GM19035 (cell line): ENCODE measurements at regions not wholly inside any gene's neighbourhood (a gene's known extent, or its start where the extent isn't known, plus 50 kb on each side); places are given as distances from the start of the nearest gene placed in this dataset.

Experiments
- ATAC-seq: cut with Tn5 transposase; IDR thresholded peaks from one replicate; pipeline ENCODE4 v1.9.1; 2021; ENCODE audit not compliant: unreplicated experiment

- no peak for ATAC-seq
Measured at GRCh38 chr9:12464400-12464799, 228.8 kb upstream of the TYRP1 start.

DNA sequence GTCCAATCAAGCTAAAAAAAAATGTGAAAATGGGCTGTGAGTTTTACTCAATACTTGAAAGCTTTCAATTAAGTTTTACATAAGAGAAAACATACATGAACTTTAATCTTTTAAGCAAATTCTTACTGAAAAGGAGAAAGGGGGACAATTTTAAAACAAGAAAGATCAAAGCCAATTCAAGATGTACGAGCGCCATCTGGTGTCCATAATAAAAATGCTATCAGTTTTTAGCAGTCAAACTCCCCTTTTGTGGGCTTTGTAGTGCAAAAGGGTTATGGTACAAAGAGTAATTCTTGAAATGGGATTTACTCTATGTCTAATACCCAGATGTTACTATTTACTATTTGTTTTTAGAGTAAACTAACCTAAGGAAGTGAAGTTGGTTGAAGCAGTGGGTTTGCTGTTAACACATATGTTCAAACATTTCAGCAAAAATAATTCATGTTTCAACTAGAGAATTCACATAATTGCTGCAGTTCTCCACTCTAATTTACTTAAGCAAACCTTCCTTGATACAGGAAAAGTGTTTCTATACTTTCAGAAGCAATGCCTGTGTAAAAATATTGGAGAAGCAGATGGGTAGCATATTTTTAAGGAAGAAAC lies 228.2 kb upstream of the TYRP1 start:
- ATAC-seq, result no peak

DNA sequence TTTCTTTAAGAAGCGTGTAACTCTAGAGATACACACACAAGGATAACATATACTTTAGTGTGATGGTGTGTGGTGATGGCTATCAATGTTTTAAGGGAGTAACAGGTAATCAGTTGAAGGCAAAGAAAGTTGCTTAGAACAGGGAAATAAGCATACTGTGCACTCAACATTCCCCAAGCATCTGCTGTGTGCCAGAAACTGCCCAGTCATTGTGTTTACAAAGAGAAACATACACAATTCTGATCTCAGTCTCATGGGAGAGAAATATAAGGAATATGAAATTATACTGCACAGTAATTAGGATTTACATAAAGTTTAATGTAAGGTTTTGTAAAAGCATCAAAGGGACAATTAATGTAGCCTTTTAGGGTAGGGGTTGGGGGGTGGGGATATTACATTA lies 224.1 kb upstream of the TYRP1 start:
- ATAC-seq, result no peak

- no peak for ATAC-seq
Measured at GRCh38 chr9:12494411-12494810, 198.8 kb upstream of the TYRP1 start.

DNA sequence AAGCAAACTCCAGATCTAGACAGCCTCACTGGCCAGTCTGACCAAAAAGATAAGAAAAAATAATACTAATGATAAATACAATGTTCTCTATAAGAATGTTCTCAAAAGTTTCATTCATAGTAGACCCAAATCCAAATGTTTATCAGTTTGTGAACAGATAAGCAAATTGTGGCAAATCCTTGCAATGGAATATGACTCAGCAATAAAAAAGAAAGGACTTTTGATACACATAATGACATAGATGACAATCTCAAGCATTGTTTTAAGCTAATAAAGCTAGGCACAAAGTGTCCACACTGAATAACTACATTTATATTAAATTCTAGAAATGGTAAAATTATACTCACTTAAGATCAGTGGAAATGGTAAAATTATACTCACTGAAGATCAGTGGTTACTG lies 195.4 kb upstream of the TYRP1 start:
- no peak for ATAC-seq

DNA sequence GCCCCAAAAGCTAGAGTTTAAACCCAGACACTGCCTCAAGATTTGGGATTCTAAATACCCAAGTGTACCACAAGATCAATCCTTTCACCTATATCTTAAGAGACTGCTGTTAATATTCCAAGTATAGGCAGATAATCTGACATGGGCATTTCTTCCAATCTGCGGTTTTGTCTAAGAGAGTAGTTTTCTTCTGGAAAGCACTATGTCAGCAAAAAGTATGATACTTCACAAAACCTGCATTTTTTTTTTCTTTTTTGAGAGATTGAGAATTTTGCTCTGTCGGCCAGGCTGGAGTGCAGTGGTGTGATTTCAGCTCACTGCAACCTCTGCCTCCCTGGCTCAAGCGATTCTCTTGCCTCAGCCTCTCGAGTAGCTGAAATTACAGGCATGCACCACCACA lies 190.7 kb upstream of the TYRP1 start:
- ATAC-seq, result no peak

GRCh38 chr9:12503606-12504122 lies 189.5 kb upstream of the TYRP1 start:
- no peak for ATAC-seq

GRCh38 chr9:12510551-12510950 lies 182.6 kb upstream of the TYRP1 start:
- no peak for ATAC-seq

DNA sequence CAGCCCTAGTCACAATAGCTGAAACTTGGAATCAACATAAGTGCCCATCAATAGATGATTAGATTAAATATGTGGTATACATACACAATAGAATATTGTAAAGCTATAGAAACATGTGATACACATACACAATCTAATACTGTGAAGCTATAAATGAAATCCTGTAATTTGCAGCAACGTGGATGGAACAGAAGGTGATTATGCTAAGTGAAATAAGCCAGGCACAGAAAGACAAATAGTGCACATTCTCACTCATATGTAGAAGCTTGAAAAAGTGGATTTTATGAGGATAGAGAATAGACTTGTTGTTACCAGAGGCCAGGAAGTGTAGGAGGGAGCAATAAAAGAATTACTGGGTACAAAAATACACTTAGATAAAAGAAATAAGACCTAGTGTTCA lies 181.5 kb upstream of the TYRP1 start:
- ATAC-seq, result no peak

- ATAC-seq, result no peak
Measured at GRCh38 chr9:12516031-12516430, 177.2 kb upstream of the TYRP1 start.

DNA sequence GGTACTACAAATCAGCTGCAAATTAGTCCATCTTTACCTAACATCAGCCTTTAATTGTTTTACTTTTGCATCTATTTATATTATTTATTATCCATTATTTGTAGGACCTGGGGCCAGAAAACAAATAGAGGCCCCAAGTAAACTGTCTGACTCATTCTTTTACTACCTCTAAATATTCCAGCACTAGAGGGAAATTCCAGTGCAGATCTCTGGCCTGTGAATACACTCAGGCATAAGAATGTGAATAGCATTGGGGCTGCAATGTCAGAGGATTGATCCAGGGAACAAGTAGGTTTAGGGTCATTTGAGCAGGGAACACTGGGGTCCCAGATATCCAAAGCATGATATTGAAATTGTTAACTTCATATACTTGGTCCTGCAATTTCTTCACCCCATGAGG lies 176.6 kb upstream of the TYRP1 start:
- no peak for ATAC-seq

DNA sequence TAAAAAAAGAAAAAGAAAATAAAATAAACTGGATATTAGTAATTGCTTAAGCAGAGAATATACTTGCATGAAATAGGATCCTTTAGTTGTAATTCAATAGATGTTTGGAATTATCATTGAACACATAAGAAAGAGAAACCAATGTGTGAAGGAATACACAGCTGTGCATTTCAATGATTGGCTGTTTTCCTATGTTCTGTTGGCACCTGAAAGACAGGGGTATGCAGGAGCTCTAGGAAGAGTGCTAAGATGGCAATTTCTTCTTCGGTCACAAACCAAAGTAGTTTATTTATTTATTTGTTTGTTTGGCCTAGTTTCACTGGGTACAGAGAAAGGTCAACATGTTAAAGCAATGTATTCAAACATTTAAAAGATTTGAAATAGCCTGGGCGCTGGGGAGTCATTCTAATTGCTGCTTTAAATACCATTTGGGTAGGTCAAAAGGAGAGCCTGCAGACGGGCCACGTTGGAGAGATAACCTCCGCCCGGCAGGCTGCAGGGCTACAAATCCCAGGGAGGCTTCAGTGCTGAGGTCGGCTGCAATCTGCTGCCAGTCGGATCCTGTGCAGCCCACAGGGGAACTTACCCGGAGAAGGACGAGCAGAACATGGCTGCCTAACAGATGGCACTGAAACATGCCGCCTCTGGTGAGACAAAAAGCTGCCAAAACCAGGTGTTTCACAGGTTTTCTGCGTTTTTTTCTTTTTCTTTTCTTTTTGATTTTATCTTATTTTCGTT lies 154.2 kb upstream of the TYRP1 start:
- no peak for ATAC-seq

GRCh38 chr9:12539580-12539975 lies 153.6 kb upstream of the TYRP1 start:
- ATAC-seq, result no peak

DNA sequence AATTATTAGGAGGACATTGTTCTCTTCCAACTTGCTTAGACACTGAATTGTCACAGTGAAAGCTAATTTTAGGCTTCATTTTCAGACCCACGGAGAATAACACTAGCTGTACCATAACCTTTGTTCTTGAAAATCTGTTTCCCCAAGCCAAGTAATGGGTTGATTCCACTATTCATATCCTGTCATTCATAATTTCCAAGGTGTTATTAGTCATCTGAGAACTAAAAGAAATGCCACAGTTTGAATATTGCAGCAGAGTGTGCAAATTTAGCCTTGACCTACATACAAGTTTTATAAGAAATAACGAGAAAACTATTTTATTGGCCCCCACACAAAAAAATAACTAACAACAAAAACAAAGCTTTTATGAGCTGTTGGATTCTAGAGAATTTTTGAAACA lies 148.5 kb upstream of the TYRP1 start:
- no peak for ATAC-seq

GRCh38 chr9:12554636-12555035 lies 138.5 kb upstream of the TYRP1 start:
- ATAC-seq, result no peak

DNA sequence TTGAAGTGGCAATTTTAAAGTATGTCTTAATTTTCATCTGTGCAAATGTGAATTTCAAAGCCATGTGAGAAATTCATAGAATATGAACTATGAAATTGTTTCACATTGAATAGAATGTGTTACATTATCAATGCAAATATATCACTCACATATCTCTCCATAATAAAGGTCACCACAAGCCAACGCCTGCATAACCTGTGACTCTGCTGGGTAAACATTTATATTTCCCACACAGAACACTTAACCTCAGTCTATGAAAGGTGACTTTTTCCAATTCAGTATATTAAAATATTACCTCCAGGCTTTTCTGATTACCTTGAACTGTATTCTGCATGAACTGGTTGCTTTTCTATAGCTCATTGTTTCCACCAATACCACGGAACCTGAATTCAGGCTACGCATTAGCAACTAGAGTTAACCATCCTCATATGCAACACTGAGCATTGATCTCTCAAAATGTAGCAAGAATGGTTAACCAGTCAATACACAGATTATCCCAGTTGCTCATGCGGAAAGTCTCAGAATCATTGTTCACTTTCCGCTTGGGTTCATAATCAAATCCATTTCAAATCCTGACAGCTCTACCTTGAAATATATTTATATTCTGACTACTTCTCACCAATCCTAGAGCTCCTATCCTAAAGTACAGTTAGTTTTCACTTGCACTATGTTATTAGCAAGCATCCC lies 126.6 kb upstream of the TYRP1 start:
- ATAC-seq, result no peak

DNA sequence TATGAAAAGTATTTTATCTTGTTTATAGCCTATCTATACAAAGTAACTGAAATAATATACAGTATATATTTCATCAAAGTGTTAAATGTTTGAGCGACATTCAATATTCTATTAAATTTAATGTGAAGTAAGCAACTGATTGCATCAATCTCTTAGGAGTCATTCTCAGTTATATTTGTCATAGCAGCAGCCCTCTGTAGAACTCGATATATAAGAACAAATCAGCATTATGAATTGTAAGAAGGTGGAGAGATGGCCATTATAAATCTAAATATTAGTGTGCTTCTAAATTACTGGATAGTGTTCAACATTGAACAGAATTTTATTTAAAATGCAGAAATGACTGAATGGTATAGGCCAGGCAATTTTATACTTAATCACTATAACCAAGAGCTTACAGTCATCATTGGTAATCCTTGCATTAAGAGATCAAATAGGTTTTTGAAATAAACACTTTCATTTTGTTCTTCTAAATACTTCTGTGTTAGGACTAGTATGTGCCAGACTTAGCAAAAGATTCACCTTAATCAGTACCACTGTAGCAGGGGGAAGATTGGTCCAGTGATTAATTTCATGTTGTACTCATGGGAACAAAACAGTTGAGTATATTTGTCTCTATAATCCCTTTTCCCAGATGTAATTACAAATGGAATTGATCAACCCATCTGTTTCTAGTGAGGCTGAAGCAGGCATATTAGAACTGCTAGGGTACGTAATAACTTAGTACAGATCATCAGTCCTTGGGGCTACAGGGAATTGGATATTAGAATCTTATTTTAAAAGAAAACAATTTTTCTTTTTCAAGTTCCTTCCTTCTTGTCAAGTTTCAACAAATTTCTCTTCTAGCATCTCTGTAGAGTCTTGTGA lies 108.3 kb upstream of the TYRP1 start:
- no peak for ATAC-seq

GRCh38 chr9:12595400-12595799 lies 97.8 kb upstream of the TYRP1 start:
- ATAC-seq, result no peak

DNA sequence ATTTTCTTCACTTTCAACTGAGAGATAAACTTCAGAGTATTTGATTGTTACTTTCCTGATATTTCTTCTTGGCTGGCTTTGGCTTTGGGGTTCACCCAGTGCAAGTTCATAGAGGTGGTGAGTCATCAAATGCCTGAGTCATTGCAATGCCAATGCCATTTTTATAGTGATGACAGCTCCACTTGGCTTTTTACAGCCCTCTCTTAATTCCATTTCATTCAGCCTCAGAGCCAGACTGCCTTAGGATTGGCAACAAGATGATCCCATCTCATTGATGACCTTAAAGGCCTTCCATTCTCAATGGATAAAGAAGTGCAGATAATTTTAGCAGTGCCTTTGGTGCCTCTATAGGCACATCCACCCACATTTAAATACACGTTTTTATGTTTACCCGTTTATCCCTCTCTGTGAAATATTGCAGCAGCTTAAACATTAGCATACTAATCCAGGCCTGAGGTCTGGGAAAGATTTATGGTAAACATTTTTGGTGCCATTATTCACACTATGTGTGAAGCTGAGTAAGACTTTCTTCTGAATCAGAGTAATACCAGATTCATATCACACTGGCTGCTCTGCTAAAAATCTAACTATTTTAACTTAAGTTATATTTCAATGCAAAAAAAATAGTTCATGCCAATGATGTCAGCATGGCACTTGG lies 88.9 kb upstream of the TYRP1 start:
- no peak for ATAC-seq

DNA sequence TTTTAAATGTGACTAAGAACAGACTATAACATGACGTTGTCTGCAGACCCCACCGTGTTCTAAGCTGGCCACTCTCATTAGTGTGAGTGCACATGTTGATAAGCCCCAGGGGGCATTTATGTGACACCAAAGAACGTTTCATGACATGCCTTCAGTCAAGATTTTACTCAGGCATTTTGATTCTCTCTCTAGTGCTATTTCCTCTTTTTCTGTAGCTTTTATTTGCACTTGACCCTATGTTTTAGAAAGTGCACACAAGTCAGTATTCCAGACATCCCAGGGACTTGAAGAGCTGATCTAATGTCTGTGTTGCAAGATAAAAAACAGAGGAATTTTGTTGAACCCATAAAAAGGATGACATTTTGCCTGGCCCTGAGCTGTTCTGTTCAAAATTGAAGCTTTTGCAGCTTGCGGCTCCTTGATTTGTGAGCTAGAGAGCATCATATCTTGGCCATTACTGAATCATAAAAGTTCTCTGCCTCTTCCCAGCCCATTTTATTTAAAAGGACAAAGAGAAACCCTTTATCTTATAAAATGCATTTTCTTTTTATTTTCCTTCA lies 80.9 kb upstream of the TYRP1 start:
- ATAC-seq, result no peak
